PC-3 (cell line): ENCODE measurements at regions not wholly inside any gene's neighbourhood (a gene's known extent, or its start where the extent isn't known, plus 50 kb on each side); places are given as distances from the start of the nearest gene placed in this dataset.

Experiments used
- ATAC-seq: fragments of 200-7000 bp; cut with Tn5 transposase; 2 replicates; pipeline ENCODE4 v1.9.1; 2020; ENCODE audit warnings: mild to moderate bottlenecking, moderate library complexity
- BruUV-seq: library from RNA; stranded (reverse); fragments of 400-500 nt; replicated peaks from 2 replicates; lab custom pipeline; 2021; lab: Mats Ljungman, UMichigan
- CTCF ChIA-PET: fragments of 300-600 bp; sonication (Branson Sonifier 250); formaldehyde crosslinking; loops from one replicate; lab custom pipeline; 2022; ENCODE audit warnings: antibody characterized with exemption; lab: Charles Lee
- POLR2A ChIA-PET: fragments of 300-600 bp; sonication (Branson Sonifier 250); formaldehyde crosslinking; loops from one replicate; lab custom pipeline; 2022; ENCODE audit warnings: antibody characterized with exemption; ENCODE audit not compliant: unreplicated experiment; lab: Charles Lee
- DNase-seq: peaks from one replicate; pipeline ENCODE4 v3.0.0-alpha.2; 2015
- H2AFZ ChIP-seq: fragments of 300-600 bp; sonication (generic); 2 replicates; pipeline ENCODE4 v1.6.0; 2016; ENCODE audit warnings: antibody characterized with exemption, low read length
- H3F3A ChIP-seq: fragments of 300-600 bp; sonication (generic); one replicate; pipeline ENCODE4 v1.6.0; 2017; ENCODE audit warnings: antibody characterized with exemption, low read length, control low read depth, mild to moderate bottlenecking; ENCODE audit not compliant: unreplicated experiment
- H3K27ac ChIP-seq: fragments of 300-600 bp; sonication (generic); 2 replicates; pipeline ENCODE4 v1.5.1; 2016; ENCODE audit warnings: mild to moderate bottlenecking, low read length
- H3K27me3 ChIP-seq: fragments of 300-600 bp; sonication (generic); 2 replicates; pipeline ENCODE4 v1.6.1; 2016; ENCODE audit warnings: low read length, mixed read lengths
- H3K36me3 ChIP-seq: fragments of 300-600 bp; sonication (generic); 2 replicates; pipeline ENCODE4 v1.6.1; 2016; ENCODE audit warnings: low read depth, mixed run types, low read length, mixed read lengths
- H3K4me1 ChIP-seq: fragments of 300-600 bp; sonication (generic); 2 replicates; pipeline ENCODE4 v1.5.1; 2016; ENCODE audit warnings: low read length; ENCODE audit not compliant: insufficient read depth
- H3K4me2 ChIP-seq: fragments of 300-600 bp; sonication (generic); 2 replicates; pipeline ENCODE4 v1.6.0; 2016; ENCODE audit warnings: low read length
- H3K4me3 ChIP-seq: fragments of 300-600 bp; sonication (generic); 2 replicates; pipeline ENCODE4 v1.5.1; 2016; ENCODE audit warnings: mild to moderate bottlenecking, low read length, mixed read lengths
- H3K79me2 ChIP-seq: fragments of 300-600 bp; sonication (generic); 2 replicates; pipeline ENCODE4 v1.6.1; 2017; ENCODE audit warnings: low read length, mixed read lengths
- H3K9ac ChIP-seq: fragments of 300-600 bp; sonication (generic); 2 replicates; pipeline ENCODE4 v1.6.0; 2016; ENCODE audit warnings: mild to moderate bottlenecking, low read length
- H3K9me2 ChIP-seq: fragments of 300-600 bp; sonication (generic); replicated peaks from 2 replicates; pipeline ENCODE4 v1.6.1; 2016; ENCODE audit warnings: mixed run types, low read length, mixed read lengths
- H3K9me3 ChIP-seq: fragments of 300-600 bp; sonication (generic); 2 replicates; pipeline ENCODE4 v1.6.1; 2016; ENCODE audit warnings: low read length, mixed read lengths
- H4K20me1 ChIP-seq: fragments of 300-600 bp; sonication (generic); 2 replicates; pipeline ENCODE4 v1.6.1; 2016; ENCODE audit warnings: low read length, mixed read lengths
- CTCF ChIP-seq: fragments of 300-600 bp; sonication (generic); conservative IDR thresholded peaks from 2 replicates; pipeline ENCODE4 v1.5.1; 2017; ENCODE audit warnings: antibody characterized with exemption, low read depth, mild to moderate bottlenecking, low read length
- EZH2 ChIP-seq: fragments of 300-600 bp; sonication (generic); IDR thresholded peaks from one replicate; pipeline ENCODE4 v1.6.1; 2017; ENCODE audit warnings: antibody characterized with exemption, mild to moderate bottlenecking, low read length; ENCODE audit not compliant: unreplicated experiment
- EZH2phosphoT487 ChIP-seq: fragments of 300-600 bp; sonication (generic); IDR thresholded peaks from 2 replicates; pipeline ENCODE4 v1.6.1; 2018; ENCODE audit warnings: mild to moderate bottlenecking, antibody characterized with exemption, low read length, borderline replicate concordance
- intact Hi-C: fragments of 100-400 bp; cut with micrococcal nuclease; formaldehyde crosslinking; loops from 2 replicates; pipeline ENCODE4 v1.9.0; 2023

- no peaks in the 10 kb centered on the region for H4K20me1 ChIP-seq
- no peaks in the 10 kb centered on the region for H3K36me3 ChIP-seq
- ChIA-PET CTCF (no interaction called here), POLR2A (no interaction called here)
- H3K9me3 ChIP-seq = no peaks in the 10 kb centered on the region
- no peaks in the 10 kb centered on the region for H3K79me2 ChIP-seq
- no peaks in the 10 kb centered on the region for H3K9me2 ChIP-seq
- no peak for TF ChIP-seq EZH2
- no peak for TF ChIP-seq CTCF
- TF ChIP-seq EZH2phosphoT487 = no peak
- no peak overlapping the region for H3K4me3 ChIP-seq
- H3K27me3 ChIP-seq = peaks cover 23% of the 10 kb centered on the region; the same call in 1 of the 2 replicates
- intact Hi-C loops = no loop called here
- no TSS peak for BruUV-seq
- H2AFZ ChIP-seq = no peak overlapping the region
- no peaks in the 10 kb centered on the region for H3K4me1 ChIP-seq
- no peak overlapping the region for H3K9ac ChIP-seq
- ATAC-seq = no peak
- no peak overlapping the region for H3K4me2 ChIP-seq
- H3F3A ChIP-seq = no peaks in the 10 kb centered on the region
- no peak for DNase-seq
- no peak overlapping the region for H3K27ac ChIP-seq
Observed at GRCh38 chr10:43790147-43790546, 141.5 kb upstream of the ZNF32 start.

GRCh38 chr10:43785252-43785651 lies 136.6 kb upstream of the ZNF32 start:
- POLR2A ChIA-PET = interaction anchor here (0.6 kb wide), 1 partner anchor 1054 kb away, joined by 3 read pairs; no protein-coding TSS in a partner anchor
- intact Hi-C loops = loop anchor here (5.0 kb wide), 2 partner anchors 113 to 602 kb away; partner anchors contain the start of gene CXCL12
- peaks cover 2% of the 10 kb centered on the region; the same call in 1 of the 2 replicates for H3K27me3 ChIP-seq
- no peak overlapping the region for H3K27ac ChIP-seq
- no peak overlapping the region for H3K4me2 ChIP-seq
- no TSS peak for BruUV-seq
- no peaks in the 10 kb centered on the region for H3K79me2 ChIP-seq
- peak; percentile 22 for DNase-seq
- no peak overlapping the region for H3K4me3 ChIP-seq
- TF ChIP-seq CTCF = peak; percentile 51
- no peak for TF ChIP-seq EZH2phosphoT487
- H3K9me2 ChIP-seq = no peaks in the 10 kb centered on the region
- no peaks in the 10 kb centered on the region for H3K36me3 ChIP-seq
- ATAC-seq = peak; percentile 51; the same call in 1 of the 2 replicates
- no peaks in the 10 kb centered on the region for H4K20me1 ChIP-seq
- CTCF ChIA-PET = no interaction called here
- no peaks in the 10 kb centered on the region for H3F3A ChIP-seq
- no peak overlapping the region for H3K9ac ChIP-seq
- H3K4me1 ChIP-seq = no peaks in the 10 kb centered on the region
- no peaks in the 10 kb centered on the region for H3K9me3 ChIP-seq
- H2AFZ ChIP-seq = no peak overlapping the region

GRCh38 chr10:43782814-43783213 lies 134.1 kb upstream of the ZNF32 start:
- no peaks in the 10 kb centered on the region for H3K9me2 ChIP-seq
- H3K4me2 ChIP-seq = no peak overlapping the region
- no TSS peak for BruUV-seq
- no peak for DNase-seq
- no peaks in the 10 kb centered on the region for H4K20me1 ChIP-seq
- no peak overlapping the region for H3K4me3 ChIP-seq
- H3K9me3 ChIP-seq = no peaks in the 10 kb centered on the region
- H3K27me3 ChIP-seq = no peaks in the 10 kb centered on the region
- TF ChIP-seq CTCF (no peak), EZH2 (no peak), EZH2phosphoT487 (no peak)
- no peaks in the 10 kb centered on the region for H3K36me3 ChIP-seq
- POLR2A ChIA-PET = no interaction called here
- no peaks in the 10 kb centered on the region for H3K4me1 ChIP-seq
- CTCF ChIA-PET = no interaction called here
- no peaks in the 10 kb centered on the region for H3F3A ChIP-seq
- ATAC-seq = no peak
- H3K9ac ChIP-seq = no peak overlapping the region
- no peaks in the 10 kb centered on the region for H3K79me2 ChIP-seq
- no peak overlapping the region for H2AFZ ChIP-seq
- intact Hi-C loops = loop anchor here (5.0 kb wide), 1 partner anchor 91 kb away; no protein-coding TSS in a partner anchor
- H3K27ac ChIP-seq = no peak overlapping the region
